NOMO-1 (cell line): ENCODE measurements at regions not wholly inside any gene's neighbourhood (a gene's known extent, or its start where the extent isn't known, plus 50 kb on each side); places are given as distances from the start of the nearest gene placed in this dataset.
"Not testable (repeated sequence)": the region's sequence is repeated elsewhere in the genome, so short reads cannot be mapped to it uniquely, and the experiment has no call there.

Experiments used
- DNase-seq, 2 experiments: peaks; one replicate each; lab custom pipeline; 2025; ENCODE audit not compliant: unreplicated experiment in 2 of 2; lab: John Stamatoyannopoulos, UW

- DNase-seq: no peak
Observed at GRCh38 chr4:29289118-29289517, 1431.1 kb upstream of the PCDH7 start.

- no peak for DNase-seq
Observed at GRCh38 chr4:29295280-29295679, 1424.9 kb upstream of the PCDH7 start.

- no peak for DNase-seq
Observed at GRCh38 chr4:29304595-29304994, 1415.6 kb upstream of the PCDH7 start.

- DNase-seq: no peak
Observed at GRCh38 chr4:29307256-29307655, 1412.9 kb upstream of the PCDH7 start.

- DNase-seq: no peak
Observed at GRCh38 chr4:29307755-29308154, 1412.4 kb upstream of the PCDH7 start.

GRCh38 chr4:29309050-29309449 lies 1411.1 kb upstream of the PCDH7 start:
- DNase-seq: no peak

- no peak for DNase-seq
Observed at GRCh38 chr4:29310252-29310651, 1409.9 kb upstream of the PCDH7 start.

- DNase-seq: no peak
Observed at GRCh38 chr4:29311247-29311646, 1408.9 kb upstream of the PCDH7 start.

GRCh38 chr4:29319663-29320340 lies 1400.4 kb upstream of the PCDH7 start:
- no peak for DNase-seq

- DNase-seq: no peak
Observed at GRCh38 chr4:29320947-29321620, 1399.1 kb upstream of the PCDH7 start.

- no peak for DNase-seq
Observed at GRCh38 chr4:29326004-29326403, 1394.2 kb upstream of the PCDH7 start.

GRCh38 chr4:29326816-29327215 lies 1393.4 kb upstream of the PCDH7 start:
- DNase-seq: no peak

GRCh38 chr4:29336861-29337260 lies 1383.3 kb upstream of the PCDH7 start:
- no peak for DNase-seq

- no peak for DNase-seq
Observed at GRCh38 chr4:29372971-29373370, 1347.2 kb upstream of the PCDH7 start.

- no peak for DNase-seq
Observed at GRCh38 chr4:29375716-29376115, 1344.5 kb upstream of the PCDH7 start.

GRCh38 chr4:29378237-29378636 lies 1341.9 kb upstream of the PCDH7 start:
- DNase-seq: not testable (repeated sequence)

GRCh38 chr4:29390921-29391320 lies 1329.2 kb upstream of the PCDH7 start:
- DNase-seq: no peak

- DNase-seq: no peak
Observed at GRCh38 chr4:29405116-29405515, 1315.1 kb upstream of the PCDH7 start.

GRCh38 chr4:29415771-29416170 lies 1304.4 kb upstream of the PCDH7 start:
- no peak for DNase-seq

- DNase-seq: no peak
Observed at GRCh38 chr4:29423836-29424721, 1296.1 kb upstream of the PCDH7 start.

GRCh38 chr4:29453303-29453820 lies 1266.8 kb upstream of the PCDH7 start:
- DNase-seq: no peak
